Loucy (cell line): ENCODE measurements at regions not wholly inside any gene's neighbourhood (a gene's known extent, or its start where the extent isn't known, plus 50 kb on each side); places are given as distances from the start of the nearest gene placed in this dataset.

ENCODE experiments used
- H2AFZ ChIP-seq: fragments of 200-600 bp; sonication (generic); 2 replicates; pipeline ENCODE4 v1.6.0; 2016; ENCODE audit warnings: antibody characterized with exemption, mild to moderate bottlenecking, low read length, moderate library complexity
- H3F3A ChIP-seq: fragments of 200-600 bp; 2 replicates; pipeline ENCODE4 v1.6.0; 2016; ENCODE audit warnings: antibody characterized with exemption, low read depth, mild to moderate bottlenecking
- H3K27me3 ChIP-seq: fragments of 200-600 bp; sonication (generic); 2 replicates; pipeline ENCODE4 v1.6.1; 2014; ENCODE audit warnings: low read length, mild to moderate bottlenecking; ENCODE audit not compliant: insufficient read depth, poor library complexity, severe bottlenecking
- H3K36me3 ChIP-seq: fragments of 200-600 bp; sonication (generic); 2 replicates; pipeline ENCODE4 v1.6.1; 2016; ENCODE audit warnings: low read length; ENCODE audit not compliant: insufficient read depth
- H3K4me1 ChIP-seq: fragments of 200-600 bp; sonication (generic); 2 replicates; pipeline ENCODE4 v1.5.1; 2014; ENCODE audit warnings: low read length, mild to moderate bottlenecking; ENCODE audit not compliant: insufficient read depth, poor library complexity, severe bottlenecking
- H3K4me2 ChIP-seq: fragments of 200-600 bp; sonication (generic); 2 replicates; pipeline ENCODE4 v1.6.0; 2014; ENCODE audit warnings: antibody characterized with exemption, low read length, low read depth, mild to moderate bottlenecking; ENCODE audit not compliant: poor library complexity, severe bottlenecking
- H3K4me3 ChIP-seq: fragments of 200-600 bp; sonication (generic); 2 replicates; pipeline ENCODE4 v1.5.1; 2014; ENCODE audit warnings: low read length, mild to moderate bottlenecking, mixed read lengths; ENCODE audit not compliant: poor library complexity, severe bottlenecking
- H3K79me2 ChIP-seq: fragments of 200-600 bp; sonication (generic); 2 replicates; pipeline ENCODE4 v1.6.1; 2014; ENCODE audit warnings: low read length; ENCODE audit not compliant: insufficient read depth
- H3K9ac ChIP-seq: fragments of 200-600 bp; sonication (generic); 2 replicates; pipeline ENCODE4 v1.6.0; 2014; ENCODE audit warnings: mild to moderate bottlenecking, low read depth, low read length, moderate library complexity; ENCODE audit not compliant: poor library complexity, severe bottlenecking
- H3K9me2 ChIP-seq: fragments of 200-600 bp; sonication (generic); replicated peaks from 2 replicates; pipeline ENCODE4 v1.6.1; 2016; ENCODE audit warnings: low read depth, low read length, mixed read lengths
- H3K9me3 ChIP-seq: fragments of 200-600 bp; sonication (generic); 2 replicates; pipeline ENCODE4 v1.6.1; 2014; ENCODE audit warnings: mild to moderate bottlenecking, antibody characterized with exemption, low read length, low read depth; ENCODE audit not compliant: insufficient read depth
- H4K20me1 ChIP-seq: fragments of 200-600 bp; sonication (generic); 2 replicates; pipeline ENCODE4 v1.6.0; 2014; ENCODE audit warnings: antibody characterized with exemption, low read length, mild to moderate bottlenecking; ENCODE audit not compliant: insufficient read depth, poor library complexity, severe bottlenecking
- EZH2phosphoT487 ChIP-seq: fragments of 200-600 bp; IDR thresholded peaks from 2 replicates; pipeline ENCODE4 v1.6.1; 2018; ENCODE audit warnings: antibody characterized with exemption, mild to moderate bottlenecking, moderate library complexity, borderline replicate concordance
- TF ChIP-seq, protein P1 (sequence below): fragments of 200-600 bp; sonication (generic); conservative IDR thresholded peaks from 2 replicates; pipeline ENCODE4 v1.5.1; 2014; ENCODE audit warnings: mild to moderate bottlenecking, antibody characterized with exemption, low read length

- Histone ChIP-seq H3K4me1 (no peaks in the 10 kb centered on the region), H3F3A (no peaks in the 10 kb centered on the region), H3K9ac (no peak overlapping the region), H3K9me2 (no peaks in the 10 kb centered on the region), H3K36me3 (no peaks in the 10 kb centered on the region), H3K9me3 (peaks cover 4% of the 10 kb centered on the region; the same call in 1 of the 2 replicates), H3K4me3 (no peak overlapping the region), H2AFZ (no peak overlapping the region), H3K27me3 (no peaks in the 10 kb centered on the region), H3K4me2 (no peak overlapping the region), H3K79me2 (no peaks in the 10 kb centered on the region), H4K20me1 (no peaks in the 10 kb centered on the region)
- no peak for TF ChIP-seq EZH2phosphoT487
- TF ChIP-seq, protein P1, sequence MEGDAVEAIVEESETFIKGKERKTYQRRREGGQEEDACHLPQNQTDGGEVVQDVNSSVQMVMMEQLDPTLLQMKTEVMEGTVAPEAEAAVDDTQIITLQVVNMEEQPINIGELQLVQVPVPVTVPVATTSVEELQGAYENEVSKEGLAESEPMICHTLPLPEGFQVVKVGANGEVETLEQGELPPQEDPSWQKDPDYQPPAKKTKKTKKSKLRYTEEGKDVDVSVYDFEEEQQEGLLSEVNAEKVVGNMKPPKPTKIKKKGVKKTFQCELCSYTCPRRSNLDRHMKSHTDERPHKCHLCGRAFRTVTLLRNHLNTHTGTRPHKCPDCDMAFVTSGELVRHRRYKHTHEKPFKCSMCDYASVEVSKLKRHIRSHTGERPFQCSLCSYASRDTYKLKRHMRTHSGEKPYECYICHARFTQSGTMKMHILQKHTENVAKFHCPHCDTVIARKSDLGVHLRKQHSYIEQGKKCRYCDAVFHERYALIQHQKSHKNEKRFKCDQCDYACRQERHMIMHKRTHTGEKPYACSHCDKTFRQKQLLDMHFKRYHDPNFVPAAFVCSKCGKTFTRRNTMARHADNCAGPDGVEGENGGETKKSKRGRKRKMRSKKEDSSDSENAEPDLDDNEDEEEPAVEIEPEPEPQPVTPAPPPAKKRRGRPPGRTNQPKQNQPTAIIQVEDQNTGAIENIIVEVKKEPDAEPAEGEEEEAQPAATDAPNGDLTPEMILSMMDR: no peak
Measured at GRCh38 chr22:27104449-27104848, 447.1 kb downstream of the MIAT start.

DNA sequence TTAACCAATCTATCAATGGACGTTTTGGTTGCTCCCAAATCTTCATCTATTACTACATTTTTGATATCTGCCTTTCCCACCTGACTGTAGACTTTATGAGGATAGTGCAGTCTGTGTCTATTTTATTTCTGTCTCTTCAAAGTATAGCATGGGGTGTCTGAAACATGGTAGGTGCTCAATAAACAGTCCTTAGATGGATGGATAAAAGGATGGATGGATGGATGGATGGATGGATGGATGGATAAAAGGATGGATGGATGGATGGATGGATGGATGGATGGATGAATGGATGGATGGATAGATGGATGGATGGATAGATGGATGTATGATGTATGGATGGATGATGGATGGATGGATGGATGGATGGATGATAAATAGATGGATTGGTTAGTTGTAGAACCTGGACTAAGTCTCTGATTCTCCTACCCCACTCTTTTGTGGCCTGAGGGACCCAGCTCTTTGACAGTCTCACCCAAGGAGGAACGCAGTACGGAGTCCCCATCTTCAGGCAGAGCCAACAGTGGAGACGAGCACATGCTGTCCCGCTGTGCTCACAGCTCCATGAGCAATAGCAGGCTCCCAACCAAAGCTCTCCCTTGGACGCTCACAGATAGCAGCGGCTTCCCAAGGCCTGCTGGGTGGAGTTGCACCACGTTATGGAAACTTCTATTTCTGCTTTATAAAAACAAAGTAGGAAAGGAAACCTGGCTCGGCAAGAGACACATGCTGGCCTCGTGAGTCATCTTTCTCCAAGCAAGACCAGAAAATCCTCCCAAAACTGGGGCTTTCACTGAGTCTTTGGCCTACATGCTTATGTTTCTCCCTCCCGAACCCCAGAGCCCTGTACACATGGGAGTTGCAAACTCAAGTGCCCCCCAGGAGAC, 448.0 kb downstream of the MIAT start:
- no peaks in the 10 kb centered on the region for H3K27me3 ChIP-seq
- H3K9ac ChIP-seq: no peak overlapping the region
- no peaks in the 10 kb centered on the region for H4K20me1 ChIP-seq
- no peaks in the 10 kb centered on the region for H3K79me2 ChIP-seq
- no peaks in the 10 kb centered on the region for H3K9me2 ChIP-seq
- H3K4me2 ChIP-seq: no peak overlapping the region
- TF ChIP-seq, protein P1: no peak
- no peak for TF ChIP-seq EZH2phosphoT487
- no peak overlapping the region for H2AFZ ChIP-seq
- no peaks in the 10 kb centered on the region for H3F3A ChIP-seq
- H3K9me3 ChIP-seq: peaks cover 11% of the 10 kb centered on the region; the same call in 1 of the 2 replicates
- no peaks in the 10 kb centered on the region for H3K4me1 ChIP-seq
- no peak overlapping the region for H3K4me3 ChIP-seq
- no peaks in the 10 kb centered on the region for H3K36me3 ChIP-seq

DNA sequence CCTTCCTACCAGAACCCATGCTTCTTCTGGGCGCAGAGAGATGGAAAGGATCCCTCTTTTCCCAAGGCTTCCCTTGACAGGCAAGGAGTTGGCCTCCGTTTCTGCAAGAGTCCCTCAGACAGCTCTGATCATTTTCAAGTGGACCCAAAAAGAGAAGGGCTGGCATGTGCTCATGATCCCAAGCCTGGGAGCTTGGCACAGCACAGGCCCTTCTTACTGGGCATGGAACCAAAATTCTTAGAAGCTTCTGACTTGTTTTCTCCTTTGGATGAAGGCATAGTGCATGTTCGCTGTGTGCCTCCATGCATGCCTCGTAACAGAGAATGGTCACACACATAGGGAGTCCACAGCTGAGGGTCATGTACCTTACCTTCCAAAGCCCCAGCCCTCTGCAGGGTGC, 449.6 kb downstream of the MIAT start:
- H3K4me2 ChIP-seq: no peak overlapping the region
- H3K4me1 ChIP-seq: no peaks in the 10 kb centered on the region
- no peak overlapping the region for H3K4me3 ChIP-seq
- H3K36me3 ChIP-seq: no peaks in the 10 kb centered on the region
- no peaks in the 10 kb centered on the region for H3K79me2 ChIP-seq
- no peaks in the 10 kb centered on the region for H4K20me1 ChIP-seq
- no peaks in the 10 kb centered on the region for H3K27me3 ChIP-seq
- no peak overlapping the region for H3K9ac ChIP-seq
- TF ChIP-seq EZH2phosphoT487: no peak
- TF ChIP-seq, protein P1: no peak
- no peaks in the 10 kb centered on the region for H3F3A ChIP-seq
- no peaks in the 10 kb centered on the region for H3K9me2 ChIP-seq
- H3K9me3 ChIP-seq: peaks cover 11% of the 10 kb centered on the region; the same call in 1 of the 2 replicates
- H2AFZ ChIP-seq: no peak overlapping the region
